Thoracic aorta (tissue), 2 donors: ENCODE measurements at regions not wholly inside any gene's neighbourhood (a gene's known extent, or its start where the extent isn't known, plus 50 kb on each side); places are given as distances from the start of the nearest gene placed in this dataset.

ENCODE experiments used
- ATAC-seq: fragments of 150-250 bp; one replicate; pipeline ENCODE4 v1.8.0; 2017; ENCODE audit warnings: low read depth; ENCODE audit not compliant: insufficient number of reproducible peaks, low FRiP score
- DNase-seq: peaks from one replicate; pipeline ENCODE4 v3.0.0-alpha.2; 2020; ENCODE audit warnings: low spot score
- H3K27ac ChIP-seq, 2 donors: fragments of 200-600 bp; sonication (generic); 1 replicate in 1 of 2; 2 replicates in 1 of 2; pipeline ENCODE4 v1.5.1; 2016; ENCODE audit warnings: mild to moderate bottlenecking in 2 of 2, moderate library complexity in 2 of 2
- H3K27me3 ChIP-seq: fragments of 200-600 bp; sonication (generic); replicated peaks from 2 replicates; pipeline ENCODE4 v1.6.0; 2016; ENCODE audit warnings: mild to moderate bottlenecking; ENCODE audit not compliant: insufficient read depth
- H3K36me3 ChIP-seq: fragments of 200-600 bp; sonication (generic); one replicate; pipeline ENCODE4 v1.5.1; 2016
- H3K4me1 ChIP-seq, 2 donors: fragments of 200-600 bp; sonication (generic); 1 replicate in 1 of 2; 2 replicates in 1 of 2; pipeline versions ENCODE4 v1.5.1 to v1.6.0; 2016; ENCODE audit warnings: low read depth in 2 of 2, mild to moderate bottlenecking in 1 of 2; ENCODE audit not compliant: control insufficient read depth in 1 of 2
- H3K4me3 ChIP-seq: fragments of 200-600 bp; sonication (generic); 2 replicates; pipeline ENCODE4 v1.5.1; 2016; ENCODE audit warnings: mild to moderate bottlenecking
- H3K9me3 ChIP-seq: fragments of 200-600 bp; sonication (generic); 2 replicates; pipeline ENCODE4 v1.5.1; 2016
- CTCF ChIP-seq: fragments of 200-600 bp; sonication (generic); IDR thresholded peaks from one replicate; pipeline ENCODE4 v1.5.1; 2019; ENCODE audit warnings: antibody characterized with exemption

GRCh38 chr6:14929291-14929690 lies 316.6 kb upstream of the JARID2 start:
- DNase-seq: no peak
- Histone ChIP-seq H3K4me1 (peaks cover 4 to 13% of the 10 kb centered on the region in 2 donors), H3K27ac (no peak overlapping the region), H3K4me3 (no peak overlapping the region), H3K36me3 (no peaks in the 10 kb centered on the region), H3K27me3 (no peaks in the 10 kb centered on the region), H3K9me3 (no peaks in the 10 kb centered on the region)
- no peak for TF ChIP-seq CTCF
- ATAC-seq: no peak

- no peak overlapping the region for H3K27ac ChIP-seq
- H3K4me1 ChIP-seq: peaks cover 0 to 1% of the 10 kb centered on the region in 2 donors
- DNase-seq: no peak
- ATAC-seq: no peak
- H3K9me3 ChIP-seq: no peaks in the 10 kb centered on the region
- no peaks in the 10 kb centered on the region for H3K27me3 ChIP-seq
- no peak for TF ChIP-seq CTCF
- no peak overlapping the region for H3K4me3 ChIP-seq
- no peaks in the 10 kb centered on the region for H3K36me3 ChIP-seq
Observed at GRCh38 chr6:14930366-14930989, 315.4 kb upstream of the JARID2 start.

GRCh38 chr6:14932485-14933182 lies 313.2 kb upstream of the JARID2 start:
- Histone ChIP-seq H3K4me1 (no peaks in the 10 kb centered on the region), H3K9me3 (no peaks in the 10 kb centered on the region), H3K27ac (no peak overlapping the region), H3K27me3 (no peaks in the 10 kb centered on the region), H3K36me3 (no peaks in the 10 kb centered on the region), H3K4me3 (no peak overlapping the region)
- no peak for TF ChIP-seq CTCF
- no peak for DNase-seq
- no peak for ATAC-seq

- Histone ChIP-seq H3K27ac (no peak overlapping the region), H3K27me3 (no peaks in the 10 kb centered on the region), H3K4me1 (no peaks in the 10 kb centered on the region), H3K36me3 (no peaks in the 10 kb centered on the region), H3K4me3 (no peak overlapping the region), H3K9me3 (no peaks in the 10 kb centered on the region)
- TF ChIP-seq CTCF: no peak
- no peak for ATAC-seq
- no peak for DNase-seq
Observed at GRCh38 chr6:14933183-14933544, 312.7 kb upstream of the JARID2 start.

- H3K4me3 ChIP-seq: no peak overlapping the region
Observed at GRCh38 chr6:14934013-14934412, 311.9 kb upstream of the JARID2 start.

More at GRCh38 chr6:14934013-14934412, 311.9 kb upstream of the JARID2 start:
- TF ChIP-seq CTCF: no peak
- Histone ChIP-seq H3K9me3 (no peaks in the 10 kb centered on the region), H3K36me3 (no peaks in the 10 kb centered on the region), H3K27me3 (no peaks in the 10 kb centered on the region), H3K4me1 (no peaks in the 10 kb centered on the region), H3K27ac (no peak overlapping the region)
- ATAC-seq: no peak
- no peak for DNase-seq
